ENCODE measurements at regions not wholly inside any gene's neighbourhood (a gene's known extent, or its start where the extent isn't known, plus 50 kb on each side); places are given as distances from the start of the nearest gene placed in this dataset.

GRCh38 chr2:11058129-11058528 is 97.1 kb upstream of the SLC66A3 start:
- TF ChIP-seq CTCF (IDR thresholded peaks at IDR 0.05) (no peak), POLR2A (IDR thresholded peaks at IDR 0.05) (no peak)

All from adrenal gland (tissue), 5 donors.